Upper lobe of right lung (tissue), 1 donor: ENCODE measurements at regions not wholly inside any gene's neighbourhood (a gene's known extent, or its start where the extent isn't known, plus 50 kb on each side); places are given as distances from the start of the nearest gene placed in this dataset.
"Not testable (repeated sequence)": the region's sequence is repeated elsewhere in the genome, so short reads cannot be mapped to it uniquely, and the experiment has no call there.

Experiments
- ATAC-seq: fragments of 200-7000 bp; cut with Tn5 transposase; one replicate; pipeline ENCODE4 v1.9.1; 2020; ENCODE audit warnings: mild to moderate bottlenecking, moderate library complexity
- DNase-seq: peaks from one replicate; pipeline ENCODE4 v3.0.0-alpha.2; 2020
- H3K27ac ChIP-seq: fragments of 200-600 bp; one replicate; pipeline ENCODE4 v1.8.0; 2022
- H3K27me3 ChIP-seq: fragments of 200-600 bp; one replicate; pipeline ENCODE4 v1.8.0; 2022; ENCODE audit warnings: mild to moderate bottlenecking
- H3K36me3 ChIP-seq: fragments of 200-600 bp; one replicate; pipeline ENCODE4 v1.8.0; 2022
- H3K4me1 ChIP-seq: fragments of 200-600 bp; one replicate; pipeline ENCODE4 v1.8.0; 2022
- H3K4me3 ChIP-seq: fragments of 200-600 bp; one replicate; pipeline ENCODE4 v1.8.0; 2022; ENCODE audit warnings: mild to moderate bottlenecking
- H3K9me3 ChIP-seq: fragments of 200-600 bp; one replicate; pipeline ENCODE4 v1.8.0; 2022
- CTCF ChIP-seq: fragments of 200-600 bp; IDR thresholded peaks from one replicate; pipeline ENCODE4 v1.8.0; 2022; ENCODE audit warnings: antibody characterized with exemption
- intact Hi-C: fragments of 100-400 bp; cut with DNase I; formaldehyde crosslinking; loops from one replicate; pipeline ENCODE4 v1.11.0; 2022
- donor health status: DM: no; HTN: yes; CAD: no; lungs with severe emphysema.

DNA sequence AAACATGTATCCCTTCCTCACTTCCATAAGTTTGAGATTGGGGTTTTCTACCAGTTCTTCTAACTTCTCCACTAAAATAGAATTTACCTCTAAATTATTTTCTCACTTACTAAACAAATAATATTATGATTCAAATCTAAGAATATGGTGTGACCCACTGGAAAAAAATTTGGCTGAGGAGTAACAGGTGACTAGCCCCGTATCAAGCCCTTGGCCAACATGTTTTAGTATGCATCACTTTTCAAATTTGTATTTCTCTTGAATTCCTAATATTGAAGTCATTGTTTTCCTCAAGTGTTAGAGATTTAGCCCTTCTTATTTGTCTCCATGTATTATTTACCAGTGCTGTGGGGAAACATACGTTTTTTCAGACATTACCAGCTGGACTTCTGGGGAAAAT, 759.4 kb downstream of the NSUN3 start:
- TF ChIP-seq CTCF = no peak
- no peaks in the 10 kb centered on the region for H3K9me3 ChIP-seq
- H3K4me3 ChIP-seq = no peak overlapping the region
- intact Hi-C loops = no loop called here
- ATAC-seq (no peak), DNase-seq (no peak)
- H3K27ac ChIP-seq = no peak overlapping the region
- no peaks in the 10 kb centered on the region for H3K4me1 ChIP-seq
- H3K36me3 ChIP-seq = no peaks in the 10 kb centered on the region
- no peaks in the 10 kb centered on the region for H3K27me3 ChIP-seq

DNA sequence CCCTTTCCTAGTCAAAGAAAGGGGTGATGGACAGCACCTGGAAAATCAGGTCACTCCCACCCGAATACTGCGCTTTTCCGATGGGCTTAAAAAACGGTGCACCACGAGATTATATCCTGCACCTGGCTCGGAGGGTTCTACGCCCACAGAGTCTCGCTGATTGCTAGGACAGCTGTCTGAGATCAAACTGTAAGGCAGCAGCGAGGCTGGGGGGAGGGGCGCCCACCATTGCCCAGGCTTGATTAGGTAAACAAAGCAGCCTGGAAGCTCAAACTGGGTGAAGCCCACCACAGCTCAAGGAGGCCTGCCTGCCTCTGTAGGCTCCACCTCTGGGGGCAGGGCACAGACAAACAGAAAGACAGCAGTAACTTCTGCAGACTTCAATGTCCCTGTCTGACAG, 783.4 kb downstream of the NSUN3 start:
- H3K4me3 ChIP-seq, H3K27ac ChIP-seq, H3K27me3 ChIP-seq, H3K36me3 ChIP-seq, intact Hi-C loops, ATAC-seq, H3K4me1 ChIP-seq, H3K9me3 ChIP-seq: not testable (repeated sequence)
- peak; percentile 52 for DNase-seq

- ATAC-seq (peak; percentile 62), DNase-seq (no peak)
- Histone ChIP-seq H3K36me3 (no peaks in the 10 kb centered on the region), H3K27me3 (no peaks in the 10 kb centered on the region), H3K4me1 (no peaks in the 10 kb centered on the region), H3K4me3 (no peak overlapping the region), H3K27ac (no peak overlapping the region), H3K9me3 (peaks cover 4% of the 10 kb centered on the region)
- peak; percentile 53 for TF ChIP-seq CTCF
- intact Hi-C loops = no loop called here
Measured at GRCh38 chr3:94862703-94863102, 799.8 kb downstream of the NSUN3 start.

- no peak for DNase-seq
- ATAC-seq = no peak
- Histone ChIP-seq H3K4me1 (no peaks in the 10 kb centered on the region), H3K36me3 (no peaks in the 10 kb centered on the region), H3K27ac (no peak overlapping the region), H3K27me3 (no peaks in the 10 kb centered on the region), H3K4me3 (no peak overlapping the region), H3K9me3 (no peaks in the 10 kb centered on the region)
- TF ChIP-seq CTCF = no peak
- intact Hi-C loops = no loop called here
Measured at GRCh38 chr3:94869059-94869547, 806.2 kb downstream of the NSUN3 start.

DNA sequence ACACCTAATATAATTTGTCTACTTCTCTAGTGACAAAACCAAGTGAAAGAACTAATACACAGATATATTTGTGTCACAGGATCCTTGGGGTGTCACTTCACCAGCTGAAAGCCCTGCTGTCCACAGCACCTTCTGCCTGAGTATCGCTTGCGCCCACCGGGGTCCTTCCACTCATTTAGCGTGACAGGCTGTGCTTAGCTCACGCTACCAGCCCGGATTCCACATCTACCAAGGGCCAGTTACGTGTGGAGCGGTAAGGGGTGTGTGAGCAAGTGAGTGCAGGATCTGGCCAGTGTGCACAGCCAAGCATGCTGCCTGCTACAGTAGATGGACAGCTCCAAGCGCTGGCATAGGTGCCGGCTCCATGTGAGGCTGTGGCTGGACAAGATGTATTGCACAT, 810.9 kb downstream of the NSUN3 start:
- no peak for ATAC-seq
- Histone ChIP-seq H3K27ac (no peak overlapping the region), H3K4me3 (no peak overlapping the region), H3K27me3 (no peaks in the 10 kb centered on the region), H3K36me3 (no peaks in the 10 kb centered on the region), H3K4me1 (no peaks in the 10 kb centered on the region), H3K9me3 (no peaks in the 10 kb centered on the region)
- TF ChIP-seq CTCF = no peak
- peak; percentile 52 for DNase-seq
- intact Hi-C loops = no loop called here

DNA sequence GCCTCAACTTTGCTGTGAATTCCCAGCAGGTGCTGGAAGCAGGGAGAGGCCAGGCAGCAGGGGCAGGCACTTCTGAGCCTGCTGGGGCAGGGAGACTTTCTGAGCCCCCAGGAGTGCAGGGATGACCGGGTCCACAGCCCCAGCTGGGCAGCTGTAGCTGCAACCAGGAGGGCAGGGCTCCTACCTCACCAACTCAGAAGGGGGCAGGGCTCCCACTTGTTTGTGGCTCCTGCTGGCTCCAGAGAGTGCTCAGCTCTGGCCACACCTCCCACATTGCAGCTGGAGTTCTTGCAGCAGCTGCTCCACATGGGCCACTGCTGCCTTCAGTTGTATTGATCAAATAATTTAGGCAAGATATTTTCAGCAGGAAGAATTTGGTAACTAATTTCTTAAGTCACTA, 812.3 kb downstream of the NSUN3 start:
- H3K4me3 ChIP-seq = no peak overlapping the region
- no peaks in the 10 kb centered on the region for H3K4me1 ChIP-seq
- intact Hi-C loops = no loop called here
- no peak for TF ChIP-seq CTCF
- DNase-seq = peak; percentile 48
- no peak for ATAC-seq
- H3K36me3 ChIP-seq = no peaks in the 10 kb centered on the region
- H3K27me3 ChIP-seq = no peaks in the 10 kb centered on the region
- no peak overlapping the region for H3K27ac ChIP-seq
- H3K9me3 ChIP-seq = no peaks in the 10 kb centered on the region
